ENCODE measurements at regions not wholly inside any gene's neighbourhood (a gene's known extent, or its start where the extent isn't known, plus 50 kb on each side); places are given as distances from the start of the nearest gene placed in this dataset.

GRCh38 chr4:11336435-11336834, 92.3 kb downstream of the HS3ST1 start:
- Histone ChIP-seq H3K36me3 (ENCODE audit: control insufficient read depth, insufficient read depth, low read length) (no peaks in the 10 kb centered on the region), H3K9me3 (ENCODE audit: control insufficient read depth, low read length) (no peaks in the 10 kb centered on the region), H3K4me1 (no peaks in the 10 kb centered on the region), H3K27ac (no peak overlapping the region), H3K9ac (no peak overlapping the region), H3K4me3 (ENCODE audit: low read depth, low read length) (no peak overlapping the region), H2AFZ (no peak overlapping the region), H3K27me3 (ENCODE audit: control insufficient read depth, insufficient read depth, low read length) (no peaks in the 10 kb centered on the region), H3K79me2 (no peaks in the 10 kb centered on the region), H3K4me2 (ENCODE audit: low read length) (no peak overlapping the region)
- TF ChIP-seq CTCF (IDR thresholded peaks at IDR 0.05): no peak

- Histone ChIP-seq H3K27ac (no peak overlapping the region), H3K4me1 (no peaks in the 10 kb centered on the region), H3K4me2 (ENCODE audit: low read length) (no peak overlapping the region), H3K9ac (no peak overlapping the region), H3K27me3 (ENCODE audit: control insufficient read depth, insufficient read depth, low read length) (no peaks in the 10 kb centered on the region), H3K9me3 (ENCODE audit: control insufficient read depth, low read length) (no peaks in the 10 kb centered on the region), H2AFZ (no peak overlapping the region), H3K36me3 (ENCODE audit: control insufficient read depth, insufficient read depth, low read length) (no peaks in the 10 kb centered on the region), H3K4me3 (ENCODE audit: low read depth, low read length) (no peak overlapping the region), H3K79me2 (no peaks in the 10 kb centered on the region)
- TF ChIP-seq CTCF (IDR thresholded peaks at IDR 0.05): no peak
These were observed 93.8 kb downstream of the HS3ST1 start for GRCh38 chr4:11334887-11335286.

GRCh38 chr4:11328401-11328800, 100.3 kb downstream of the HS3ST1 start:
- Histone ChIP-seq H3K9ac (no peak overlapping the region), H3K79me2 (no peaks in the 10 kb centered on the region), H3K4me1 (no peaks in the 10 kb centered on the region), H3K9me3 (ENCODE audit: control insufficient read depth, low read length) (no peaks in the 10 kb centered on the region), H3K27ac (no peak overlapping the region), H3K4me3 (ENCODE audit: low read depth, low read length) (no peak overlapping the region), H2AFZ (no peak overlapping the region), H3K4me2 (ENCODE audit: low read length) (no peak overlapping the region), H3K36me3 (ENCODE audit: control insufficient read depth, insufficient read depth, low read length) (no peaks in the 10 kb centered on the region), H3K27me3 (ENCODE audit: control insufficient read depth, insufficient read depth, low read length) (no peaks in the 10 kb centered on the region)
- no peak for TF ChIP-seq CTCF (IDR thresholded peaks at IDR 0.05)

DNA sequence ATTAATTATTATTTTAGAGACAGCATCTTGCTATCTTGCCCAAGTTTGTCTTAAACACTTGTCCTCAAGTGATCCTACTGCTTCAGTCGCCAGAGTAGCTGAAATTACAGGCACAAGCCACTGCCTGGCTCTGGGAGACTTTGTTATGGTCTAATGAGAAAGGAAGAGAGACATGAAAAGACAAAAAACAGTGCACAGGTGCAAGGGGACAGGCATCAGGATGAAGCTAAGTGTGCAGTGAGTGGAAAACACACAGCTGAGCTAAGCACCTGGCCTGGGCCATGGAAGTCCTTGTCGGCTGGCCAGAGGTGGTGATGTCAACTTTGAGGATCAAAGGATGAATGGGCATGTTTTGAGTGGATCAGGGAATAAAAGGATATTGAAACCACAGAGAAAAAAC, 102.7 kb downstream of the HS3ST1 start:
- Histone ChIP-seq H3K9me3 (ENCODE audit: control insufficient read depth, low read length) (no peaks in the 10 kb centered on the region), H2AFZ (no peak overlapping the region), H3K79me2 (no peaks in the 10 kb centered on the region), H3K4me1 (no peaks in the 10 kb centered on the region), H3K4me3 (ENCODE audit: low read depth, low read length) (no peak overlapping the region), H3K27me3 (ENCODE audit: control insufficient read depth, insufficient read depth, low read length) (no peaks in the 10 kb centered on the region), H3K36me3 (ENCODE audit: control insufficient read depth, insufficient read depth, low read length) (no peaks in the 10 kb centered on the region), H3K27ac (no peak overlapping the region), H3K4me2 (ENCODE audit: low read length) (no peak overlapping the region), H3K9ac (no peak overlapping the region)
- no peak for TF ChIP-seq CTCF (IDR thresholded peaks at IDR 0.05)

GRCh38 chr4:11323771-11324170, 104.9 kb downstream of the HS3ST1 start:
- Histone ChIP-seq H3K27ac (no peak overlapping the region), H2AFZ (no peak overlapping the region), H3K27me3 (ENCODE audit: control insufficient read depth, insufficient read depth, low read length) (no peaks in the 10 kb centered on the region), H3K4me3 (ENCODE audit: low read depth, low read length) (no peak overlapping the region), H3K36me3 (ENCODE audit: control insufficient read depth, insufficient read depth, low read length) (no peaks in the 10 kb centered on the region), H3K9ac (no peak overlapping the region), H3K4me1 (no peaks in the 10 kb centered on the region), H3K9me3 (ENCODE audit: control insufficient read depth, low read length) (no peaks in the 10 kb centered on the region), H3K4me2 (ENCODE audit: low read length) (no peak overlapping the region), H3K79me2 (no peaks in the 10 kb centered on the region)
- no peak for TF ChIP-seq CTCF (IDR thresholded peaks at IDR 0.05)
